ENCODE measurements at regions not wholly inside any gene's neighbourhood (a gene's known extent, or its start where the extent isn't known, plus 50 kb on each side); places are given as distances from the start of the nearest gene placed in this dataset.

DNA sequence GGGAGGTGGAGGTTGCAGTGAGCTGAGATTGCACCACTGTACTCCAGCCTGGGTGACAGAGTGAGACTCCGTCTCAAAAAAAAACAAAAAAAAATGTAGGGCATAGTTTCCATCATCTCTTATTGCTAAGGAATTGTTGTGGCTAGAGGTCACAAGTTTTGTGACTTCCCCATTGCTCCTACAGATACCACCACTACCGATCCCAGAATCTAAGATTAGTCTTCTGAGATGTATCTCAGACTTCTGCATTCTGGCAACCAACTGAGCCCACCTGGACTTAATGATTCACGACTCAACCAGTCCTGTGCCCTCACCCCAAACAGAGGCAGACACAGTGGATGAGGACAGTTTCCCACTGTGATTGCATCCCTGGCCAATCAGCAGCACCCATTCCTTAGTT, 148.9 kb downstream of the NECTIN1 start:
- DNase-seq (ENCODE audit: low spot score in 2 of 2) = no peak
- H3K4me3 ChIP-seq (ENCODE audit: low read depth, poor library complexity, severe bottlenecking) = no peak overlapping the region
- TF ChIP-seq, protein P1, sequence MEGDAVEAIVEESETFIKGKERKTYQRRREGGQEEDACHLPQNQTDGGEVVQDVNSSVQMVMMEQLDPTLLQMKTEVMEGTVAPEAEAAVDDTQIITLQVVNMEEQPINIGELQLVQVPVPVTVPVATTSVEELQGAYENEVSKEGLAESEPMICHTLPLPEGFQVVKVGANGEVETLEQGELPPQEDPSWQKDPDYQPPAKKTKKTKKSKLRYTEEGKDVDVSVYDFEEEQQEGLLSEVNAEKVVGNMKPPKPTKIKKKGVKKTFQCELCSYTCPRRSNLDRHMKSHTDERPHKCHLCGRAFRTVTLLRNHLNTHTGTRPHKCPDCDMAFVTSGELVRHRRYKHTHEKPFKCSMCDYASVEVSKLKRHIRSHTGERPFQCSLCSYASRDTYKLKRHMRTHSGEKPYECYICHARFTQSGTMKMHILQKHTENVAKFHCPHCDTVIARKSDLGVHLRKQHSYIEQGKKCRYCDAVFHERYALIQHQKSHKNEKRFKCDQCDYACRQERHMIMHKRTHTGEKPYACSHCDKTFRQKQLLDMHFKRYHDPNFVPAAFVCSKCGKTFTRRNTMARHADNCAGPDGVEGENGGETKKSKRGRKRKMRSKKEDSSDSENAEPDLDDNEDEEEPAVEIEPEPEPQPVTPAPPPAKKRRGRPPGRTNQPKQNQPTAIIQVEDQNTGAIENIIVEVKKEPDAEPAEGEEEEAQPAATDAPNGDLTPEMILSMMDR (IDR thresholded peaks at IDR 0.05) = no peak
- no peak for TF ChIP-seq POLR2A (IDR thresholded peaks at IDR 0.05)
- intact Hi-C loops (cut with DNase I; ENCODE audit: low total_unique reads) = no loop called here
- 77 to 83% methylated on average over 3 of the region's 3 CpGs for WGBS, 2 donors

DNA sequence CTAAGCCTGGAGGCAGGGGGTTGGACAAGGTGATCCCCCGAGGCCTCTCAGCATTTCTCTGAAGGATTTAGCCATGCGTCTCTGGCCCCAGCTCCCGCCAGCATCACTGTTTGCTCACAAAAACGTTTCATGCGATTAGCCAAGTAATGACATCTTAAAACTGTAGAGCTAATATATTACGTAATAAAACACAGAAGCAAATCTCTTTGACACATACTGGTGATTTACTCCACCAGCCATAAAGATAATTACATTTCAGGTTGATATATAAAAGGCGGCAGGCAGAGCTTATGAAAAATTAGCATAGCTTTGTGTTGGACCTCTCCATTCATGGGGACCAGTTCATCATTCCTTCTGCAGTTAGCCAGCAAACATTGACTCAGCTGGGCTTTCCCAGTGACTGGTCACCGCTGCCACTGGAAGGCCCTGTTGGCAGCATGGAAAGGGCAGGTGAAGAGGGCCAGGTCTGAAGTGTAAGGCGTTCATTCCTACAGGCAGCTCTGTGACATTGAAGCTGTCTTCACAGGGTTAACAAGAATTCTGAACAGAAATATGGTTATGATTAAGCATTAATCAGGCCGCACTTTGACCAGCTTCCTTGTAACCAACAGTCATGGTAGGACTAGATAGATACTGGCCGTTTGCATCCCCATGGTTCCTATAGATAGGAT, 150.3 kb downstream of the NECTIN1 start:
- DNase-seq (ENCODE audit: low spot score in 2 of 2) = peak in 1 of 2 donors; percentile 50
- H3K4me3 ChIP-seq (ENCODE audit: low read depth, poor library complexity, severe bottlenecking) = no peak overlapping the region
- TF ChIP-seq, protein P1 (IDR thresholded peaks at IDR 0.05) = no peak
- no peak for TF ChIP-seq POLR2A (IDR thresholded peaks at IDR 0.05)
- WGBS, 2 donors = 74 to 76% methylated on average over 11 of the region's 11 CpGs
- intact Hi-C loops (cut with DNase I; ENCODE audit: low total_unique reads) = no loop called here

DNA sequence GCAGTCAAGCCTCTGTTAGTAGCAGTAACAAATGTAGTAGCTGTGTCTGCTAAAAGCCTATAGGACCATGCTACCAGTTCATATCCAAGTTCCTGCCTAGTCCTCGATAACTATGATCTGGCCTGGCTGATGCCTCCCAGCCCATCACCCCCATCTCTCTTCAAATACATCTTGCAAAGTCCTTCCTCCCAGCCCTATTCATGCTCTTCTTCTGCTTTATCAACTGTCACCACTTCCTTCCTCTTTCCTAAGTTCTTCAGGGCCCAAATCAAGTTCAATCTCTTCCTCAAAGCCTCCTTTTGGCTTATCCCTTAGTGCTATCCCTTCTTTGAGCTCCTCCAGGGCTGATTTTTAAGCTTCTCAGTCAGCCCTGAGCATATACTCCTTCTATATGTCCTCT, 150.9 kb upstream of the THY1 start:
- 83 to 91% methylated on average over 1 of the region's 1 CpG for WGBS, 2 donors
- TF ChIP-seq, protein P1 (IDR thresholded peaks at IDR 0.05) = no peak
- TF ChIP-seq POLR2A (IDR thresholded peaks at IDR 0.05) = no peak
- no peak overlapping the region for H3K4me3 ChIP-seq (ENCODE audit: low read depth, poor library complexity, severe bottlenecking)
- intact Hi-C loops (cut with DNase I; ENCODE audit: low total_unique reads) = no loop called here
- DNase-seq (ENCODE audit: low spot score in 2 of 2) = no peak

DNA sequence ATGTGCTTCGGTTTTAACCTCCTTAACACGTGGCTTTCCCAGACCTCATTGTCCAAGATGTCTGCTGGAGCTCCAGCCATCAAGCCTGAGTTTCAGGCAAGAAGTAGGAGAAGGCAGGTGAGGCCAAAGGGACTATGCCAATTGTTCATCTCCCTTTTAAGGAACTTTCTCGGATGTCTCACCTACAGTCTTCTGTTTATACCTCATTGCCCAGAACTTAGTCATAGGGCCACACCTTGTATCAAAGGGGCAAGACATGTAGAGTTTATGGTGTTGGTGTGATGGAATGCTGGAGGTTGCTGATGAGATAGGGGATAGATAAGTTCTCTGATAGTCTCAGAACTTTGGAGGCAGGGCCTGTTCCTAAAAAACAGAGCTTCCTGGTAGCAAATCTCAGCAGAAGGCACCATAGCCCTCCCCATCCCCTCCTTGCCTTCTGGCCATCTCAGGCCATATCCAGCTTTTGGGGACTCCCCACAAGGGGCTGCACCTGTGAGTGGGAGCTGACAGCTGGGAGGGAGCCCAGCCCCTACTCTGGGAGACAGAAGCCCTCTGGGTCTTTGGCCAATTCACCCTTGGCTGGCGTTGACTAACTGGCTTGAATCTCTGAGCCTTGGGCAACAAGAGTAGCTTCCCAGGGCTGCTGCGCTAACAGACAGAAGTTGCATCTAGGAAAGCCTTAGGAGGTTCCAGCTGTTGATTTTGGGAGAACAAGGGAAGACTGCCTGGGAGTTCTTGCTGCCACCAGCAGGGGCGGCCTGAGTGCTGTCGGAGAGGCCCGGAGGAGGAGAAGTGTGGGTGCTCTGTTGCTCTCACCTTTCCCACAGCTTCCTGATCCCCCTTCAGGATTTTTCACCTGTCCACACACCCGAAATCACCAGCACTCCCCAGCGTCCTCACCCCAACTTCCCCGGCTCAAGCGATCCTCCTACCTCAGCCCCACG, 149.8 kb upstream of the THY1 start:
- DNase-seq (ENCODE audit: low spot score in 2 of 2) = no peak
- WGBS, 2 donors = 76% methylated on average over 13 of the region's 13 CpGs
- TF ChIP-seq, protein P1 (IDR thresholded peaks at IDR 0.05) = no peak
- no peak for TF ChIP-seq POLR2A (IDR thresholded peaks at IDR 0.05)
- intact Hi-C loops (cut with DNase I; ENCODE audit: low total_unique reads) = no loop called here
- H3K4me3 ChIP-seq (ENCODE audit: low read depth, poor library complexity, severe bottlenecking) = no peak overlapping the region

DNA sequence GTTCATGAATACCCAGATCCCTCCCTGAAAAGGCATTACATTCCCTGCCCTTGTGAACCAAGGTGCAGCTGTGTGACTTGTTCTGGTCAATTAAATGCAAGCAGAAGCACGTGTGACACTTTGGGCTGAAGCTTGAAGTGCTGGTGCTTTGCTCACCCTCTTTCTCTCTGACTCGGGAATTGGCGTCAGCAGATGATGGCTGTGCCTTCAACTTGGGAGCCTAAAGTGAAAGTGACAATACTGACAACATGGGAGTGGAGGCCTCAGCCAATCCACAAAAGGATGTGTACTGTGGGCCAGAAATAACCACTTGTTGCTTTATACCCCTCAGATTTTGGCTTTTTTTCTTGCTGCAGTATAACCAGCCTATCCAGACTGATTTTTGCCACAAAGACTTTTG, 148.3 kb upstream of the THY1 start:
- DNase-seq (ENCODE audit: low spot score in 2 of 2) = peak in 1 of 2 donors; percentile 75
- H3K4me3 ChIP-seq (ENCODE audit: low read depth, poor library complexity, severe bottlenecking) = no peak overlapping the region
- intact Hi-C loops (cut with DNase I; ENCODE audit: low total_unique reads) = no loop called here
- 29 to 34% methylated on average over 3 of the region's 3 CpGs for WGBS, 2 donors
- TF ChIP-seq POLR2A (IDR thresholded peaks at IDR 0.05) = no peak
- TF ChIP-seq, protein P1 (IDR thresholded peaks at IDR 0.05) = no peak

All from lower leg skin (tissue), 4 donors.